ENCODE measurements at regions not wholly inside any gene's neighbourhood (a gene's known extent, or its start where the extent isn't known, plus 50 kb on each side); places are given as distances from the start of the nearest gene placed in this dataset.

DNA sequence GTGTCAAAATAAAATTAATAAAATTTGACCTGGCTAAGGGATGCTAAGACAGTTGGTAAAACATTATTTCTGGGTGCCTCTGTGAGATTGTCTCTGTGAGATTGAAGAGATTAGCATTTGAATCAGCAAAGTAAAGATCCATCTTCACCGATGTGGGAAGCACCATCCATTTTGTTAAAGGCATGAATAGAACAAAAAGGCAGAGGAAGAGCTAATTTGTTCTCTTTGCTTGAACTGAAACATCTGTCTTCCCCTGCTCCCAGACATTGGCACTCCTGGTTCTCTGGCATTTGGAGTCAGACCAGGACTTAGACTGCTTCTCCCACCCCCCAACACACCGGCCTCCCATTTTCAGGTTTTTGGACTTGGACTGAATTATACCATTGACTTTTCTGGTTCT, 603.8 kb upstream of the LINC00305 start:
- H3K9me3 ChIP-seq (ENCODE audit: insufficient read depth, low read length), result no peaks in the 10 kb centered on the region
- no peaks in the 10 kb centered on the region for H4K20me1 ChIP-seq (ENCODE audit: low read depth, low read length)
- no peaks in the 10 kb centered on the region for H3K79me2 ChIP-seq (ENCODE audit: insufficient read depth, low read length)
- no peak overlapping the region for H3K27ac ChIP-seq (ENCODE audit: low read depth, low read length)
- H3F3A ChIP-seq (ENCODE audit: insufficient read depth), result no peaks in the 10 kb centered on the region
- H3K27me3 ChIP-seq (ENCODE audit: low read length), result no peaks in the 10 kb centered on the region
- no peak overlapping the region for H3K4me2 ChIP-seq (ENCODE audit: low read depth, low read length, poor library complexity, severe bottlenecking)
- no peaks in the 10 kb centered on the region for H3K9me2 ChIP-seq (replicated peaks; ENCODE audit: insufficient read depth, low read length)
- TF ChIP-seq, protein P1, sequence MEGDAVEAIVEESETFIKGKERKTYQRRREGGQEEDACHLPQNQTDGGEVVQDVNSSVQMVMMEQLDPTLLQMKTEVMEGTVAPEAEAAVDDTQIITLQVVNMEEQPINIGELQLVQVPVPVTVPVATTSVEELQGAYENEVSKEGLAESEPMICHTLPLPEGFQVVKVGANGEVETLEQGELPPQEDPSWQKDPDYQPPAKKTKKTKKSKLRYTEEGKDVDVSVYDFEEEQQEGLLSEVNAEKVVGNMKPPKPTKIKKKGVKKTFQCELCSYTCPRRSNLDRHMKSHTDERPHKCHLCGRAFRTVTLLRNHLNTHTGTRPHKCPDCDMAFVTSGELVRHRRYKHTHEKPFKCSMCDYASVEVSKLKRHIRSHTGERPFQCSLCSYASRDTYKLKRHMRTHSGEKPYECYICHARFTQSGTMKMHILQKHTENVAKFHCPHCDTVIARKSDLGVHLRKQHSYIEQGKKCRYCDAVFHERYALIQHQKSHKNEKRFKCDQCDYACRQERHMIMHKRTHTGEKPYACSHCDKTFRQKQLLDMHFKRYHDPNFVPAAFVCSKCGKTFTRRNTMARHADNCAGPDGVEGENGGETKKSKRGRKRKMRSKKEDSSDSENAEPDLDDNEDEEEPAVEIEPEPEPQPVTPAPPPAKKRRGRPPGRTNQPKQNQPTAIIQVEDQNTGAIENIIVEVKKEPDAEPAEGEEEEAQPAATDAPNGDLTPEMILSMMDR (IDR thresholded peaks at IDR 0.05; ENCODE audit: insufficient read depth, low read length, poor library complexity, severe bottlenecking), result no peak
- TF ChIP-seq EZH2phosphoT487 (conservative IDR thresholded peaks at IDR 0.05; ENCODE audit: low read length), result no peak
- H3K4me3 ChIP-seq (ENCODE audit: insufficient read depth, low read length, poor library complexity, severe bottlenecking), result no peak overlapping the region
- no peaks in the 10 kb centered on the region for H3K36me3 ChIP-seq (ENCODE audit: low read length)
- no peak overlapping the region for H3K9ac ChIP-seq (ENCODE audit: low read length)
- no peak overlapping the region for H2AFZ ChIP-seq (ENCODE audit: low read depth, low read length, severe bottlenecking)

DNA sequence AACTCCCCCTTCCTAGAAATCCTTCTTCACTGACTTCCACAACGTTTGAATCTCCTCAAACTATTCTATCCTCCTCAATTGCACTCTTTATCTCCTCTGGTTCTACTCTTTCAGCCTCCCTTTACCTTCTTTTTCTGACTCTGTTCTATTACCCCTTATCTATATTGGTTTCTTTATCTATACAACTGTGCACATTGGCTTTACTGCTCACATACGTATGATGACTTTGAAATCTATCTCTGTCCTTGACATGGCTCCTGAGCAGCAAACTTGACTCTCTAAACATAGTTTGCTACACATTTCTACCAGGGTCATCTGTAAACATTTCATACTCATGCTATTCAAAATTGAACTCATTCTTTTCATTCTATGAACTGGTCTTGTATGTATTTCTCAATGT, 601.0 kb upstream of the LINC00305 start:
- no peaks in the 10 kb centered on the region for H3K27me3 ChIP-seq (ENCODE audit: low read length)
- no peak for TF ChIP-seq EZH2phosphoT487 (conservative IDR thresholded peaks at IDR 0.05; ENCODE audit: low read length)
- TF ChIP-seq, protein P1 (IDR thresholded peaks at IDR 0.05; ENCODE audit: insufficient read depth, low read length, poor library complexity, severe bottlenecking), result no peak

GRCh38 chr18:64747803-64748202, 598.9 kb upstream of the LINC00305 start:
- no peak for TF ChIP-seq EZH2phosphoT487 (conservative IDR thresholded peaks at IDR 0.05; ENCODE audit: low read length)
- TF ChIP-seq, protein P1 (IDR thresholded peaks at IDR 0.05; ENCODE audit: insufficient read depth, low read length, poor library complexity, severe bottlenecking), result no peak
- H3F3A ChIP-seq (ENCODE audit: insufficient read depth), result no peaks in the 10 kb centered on the region
- H3K79me2 ChIP-seq (ENCODE audit: insufficient read depth, low read length), result no peaks in the 10 kb centered on the region
- H3K9me3 ChIP-seq (ENCODE audit: insufficient read depth, low read length), result no peaks in the 10 kb centered on the region
- no peak overlapping the region for H3K9ac ChIP-seq (ENCODE audit: low read length)
- no peak overlapping the region for H3K4me2 ChIP-seq (ENCODE audit: low read depth, low read length, poor library complexity, severe bottlenecking)
- H3K36me3 ChIP-seq (ENCODE audit: low read length), result no peaks in the 10 kb centered on the region
- no peaks in the 10 kb centered on the region for H3K9me2 ChIP-seq (replicated peaks; ENCODE audit: insufficient read depth, low read length)
- no peaks in the 10 kb centered on the region for H3K27me3 ChIP-seq (ENCODE audit: low read length)
- no peak overlapping the region for H2AFZ ChIP-seq (ENCODE audit: low read depth, low read length, severe bottlenecking)
- H3K27ac ChIP-seq (ENCODE audit: low read depth, low read length), result no peak overlapping the region
- no peaks in the 10 kb centered on the region for H4K20me1 ChIP-seq (ENCODE audit: low read depth, low read length)
- H3K4me3 ChIP-seq (ENCODE audit: insufficient read depth, low read length, poor library complexity, severe bottlenecking), result no peak overlapping the region

More for the DNA sequence above, 601.0 kb upstream of the LINC00305 start:
- H3K27ac ChIP-seq (ENCODE audit: low read depth, low read length), result no peak overlapping the region
- no peak overlapping the region for H3K9ac ChIP-seq (ENCODE audit: low read length)
- H3K9me2 ChIP-seq (replicated peaks; ENCODE audit: insufficient read depth, low read length), result no peaks in the 10 kb centered on the region
- H3K79me2 ChIP-seq (ENCODE audit: insufficient read depth, low read length), result no peaks in the 10 kb centered on the region
- no peaks in the 10 kb centered on the region for H4K20me1 ChIP-seq (ENCODE audit: low read depth, low read length)
- no peaks in the 10 kb centered on the region for H3K9me3 ChIP-seq (ENCODE audit: insufficient read depth, low read length)
- no peaks in the 10 kb centered on the region for H3K36me3 ChIP-seq (ENCODE audit: low read length)
- no peak overlapping the region for H3K4me3 ChIP-seq (ENCODE audit: insufficient read depth, low read length, poor library complexity, severe bottlenecking)
- no peaks in the 10 kb centered on the region for H3F3A ChIP-seq (ENCODE audit: insufficient read depth)
- H2AFZ ChIP-seq (ENCODE audit: low read depth, low read length, severe bottlenecking), result no peak overlapping the region
- H3K4me2 ChIP-seq (ENCODE audit: low read depth, low read length, poor library complexity, severe bottlenecking), result no peak overlapping the region

Data from SU-DHL-6 (cell line).